Stimulated activated naive CD4-positive, alpha-beta T cell (primary cell): ENCODE measurements at regions not wholly inside any gene's neighbourhood (a gene's known extent, or its start where the extent isn't known, plus 50 kb on each side); places are given as distances from the start of the nearest gene placed in this dataset.

Experiments
- DNase-seq, 6 experiments: peaks; one replicate each; lab custom pipeline; 2025; lab: John Stamatoyannopoulos, UW

- no peak for DNase-seq
Observed at GRCh38 chr19:29292562-29292961, 79.6 kb upstream of the UQCRFS1 start.

DNA sequence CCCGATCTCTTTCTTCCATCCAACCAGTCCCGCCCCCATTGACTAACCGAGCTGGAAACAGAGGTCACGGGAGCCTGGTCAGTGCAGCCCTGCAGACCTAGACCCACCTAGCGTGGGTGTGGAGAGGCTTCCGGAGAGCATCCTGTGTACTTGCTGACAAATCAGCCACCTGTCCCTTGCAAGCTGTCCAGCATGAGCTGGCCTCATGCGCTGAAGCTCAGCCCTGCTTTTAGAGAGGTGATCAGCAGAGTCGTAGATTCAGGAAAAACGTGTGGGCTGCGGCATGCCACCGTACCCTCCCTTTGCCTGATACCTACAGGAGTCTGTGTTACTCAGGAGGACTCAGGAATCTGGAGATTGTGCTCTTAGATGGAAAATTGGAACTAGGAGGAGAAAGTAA is 80.3 kb upstream of the UQCRFS1 start:
- DNase-seq, result no peak

DNA sequence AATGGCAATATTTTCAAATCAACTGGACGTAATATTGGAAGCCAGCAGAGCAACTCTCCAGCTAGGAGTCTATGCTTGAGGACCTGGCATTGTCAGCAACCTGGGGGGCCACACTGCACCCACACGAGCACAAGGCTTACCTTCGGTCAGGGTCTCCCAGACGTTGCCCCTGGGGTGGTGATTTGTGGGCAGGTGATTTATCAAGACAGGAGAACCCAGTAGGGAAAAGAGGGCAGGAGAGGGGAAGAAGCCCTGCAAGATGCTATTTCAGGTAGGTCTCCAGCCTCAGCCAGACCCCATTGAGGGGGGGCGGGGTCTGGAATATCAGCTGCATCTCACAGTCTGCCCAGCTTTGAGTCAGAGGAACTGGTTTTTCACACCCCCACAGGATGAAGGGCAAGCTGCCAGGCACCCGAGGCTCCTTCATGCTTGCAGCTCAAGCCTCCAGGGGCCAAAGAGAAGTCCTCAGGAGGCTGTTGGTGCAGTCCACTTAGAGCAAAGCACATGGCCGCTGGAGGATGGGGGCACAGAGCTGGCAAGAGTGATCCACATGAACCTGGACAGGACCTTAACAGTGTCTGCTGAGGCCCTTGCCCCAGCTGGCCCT is 80.9 kb upstream of the UQCRFS1 start:
- DNase-seq, result no peak

DNA sequence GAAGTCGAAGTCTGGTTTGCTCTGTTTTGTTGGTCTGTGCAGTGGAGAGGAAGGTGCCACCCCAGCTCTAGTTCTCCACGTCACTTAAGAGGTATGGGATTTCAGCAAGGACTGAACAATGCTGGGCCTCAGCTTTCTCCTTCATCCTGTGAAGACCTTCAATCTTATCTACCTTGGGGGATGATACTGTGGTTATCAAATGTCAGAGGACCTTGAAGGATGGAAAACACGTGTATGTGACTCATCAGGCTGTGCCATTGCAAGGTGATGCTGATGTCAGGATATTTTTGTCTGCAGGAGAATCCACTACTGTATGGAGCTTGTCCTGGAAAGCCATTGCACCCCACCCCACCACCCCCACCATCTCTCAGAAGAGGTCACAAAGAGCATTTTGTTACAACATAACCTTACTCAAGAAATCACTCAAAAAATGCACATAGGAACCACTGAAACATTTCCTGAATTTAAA is 81.4 kb upstream of the UQCRFS1 start:
- no peak for DNase-seq

- no peak for DNase-seq
Observed at GRCh38 chr19:29295285-29295684, 82.3 kb upstream of the UQCRFS1 start.

DNA sequence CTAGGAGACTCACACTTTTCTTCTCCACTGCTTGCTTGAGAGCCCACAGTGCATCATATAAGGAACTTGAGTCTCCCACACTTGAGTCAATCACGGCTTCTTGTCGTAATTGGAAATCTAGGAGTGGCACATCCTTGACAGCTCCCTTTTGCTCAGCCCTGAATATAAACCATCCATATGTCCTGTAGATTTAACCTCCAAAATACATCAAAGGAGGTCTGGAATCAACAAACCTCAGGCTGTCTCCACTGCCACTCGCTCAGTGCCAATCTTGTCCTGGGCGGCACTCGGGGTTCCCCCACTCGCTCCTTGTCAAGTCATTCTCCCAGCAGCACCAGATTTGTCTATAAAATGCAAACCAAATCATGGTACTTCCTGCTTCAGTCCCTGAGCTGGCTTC is 84.4 kb upstream of the UQCRFS1 start:
- DNase-seq, result no peak

DNA sequence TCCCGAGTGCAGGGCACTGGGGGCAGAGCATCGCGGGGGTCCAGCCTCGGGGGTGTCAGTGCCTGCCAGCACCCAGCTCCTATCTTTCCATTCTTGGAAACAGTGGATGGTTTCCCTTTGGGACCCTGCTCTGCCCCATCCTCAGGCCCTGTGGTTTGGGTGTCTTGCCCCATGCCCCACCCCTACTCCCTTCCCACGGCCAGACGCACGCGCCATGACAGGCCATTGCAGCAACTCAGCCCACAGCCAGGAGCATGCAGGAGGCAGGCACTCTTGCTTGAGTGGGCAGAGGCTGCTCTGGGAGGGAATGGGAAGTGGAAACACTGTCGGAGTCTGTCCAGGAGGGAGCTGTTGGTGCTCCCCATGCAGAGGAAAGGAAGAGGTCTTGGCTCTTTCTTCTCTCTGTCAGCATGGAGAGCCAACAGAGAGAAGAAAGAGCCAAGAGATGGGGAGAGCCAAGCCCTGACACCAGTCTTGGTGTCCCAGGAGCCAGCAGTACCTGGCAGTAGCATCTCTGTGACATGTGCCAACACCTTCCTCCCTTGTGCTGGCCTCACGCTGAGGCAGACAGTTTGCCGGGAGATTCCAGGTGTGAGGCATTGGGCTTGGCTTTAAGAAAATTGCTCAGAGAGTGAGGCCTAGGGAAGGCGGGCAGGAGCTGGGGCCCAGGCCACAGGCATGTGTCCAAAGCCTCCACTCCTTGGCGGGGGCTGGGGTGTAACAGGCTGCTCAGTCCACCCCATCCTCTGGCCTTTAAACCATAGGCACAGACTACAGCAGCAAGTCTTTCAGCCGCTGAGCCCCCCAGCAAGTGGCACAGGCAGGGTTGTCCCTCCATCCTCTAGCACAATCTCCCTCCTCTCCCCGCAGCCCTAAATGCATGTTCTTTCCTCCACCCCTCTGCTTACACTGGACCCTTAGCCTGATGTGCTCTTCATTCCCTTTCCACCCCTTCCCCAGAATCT is 86.7 kb upstream of the UQCRFS1 start:
- no peak for DNase-seq

DNA sequence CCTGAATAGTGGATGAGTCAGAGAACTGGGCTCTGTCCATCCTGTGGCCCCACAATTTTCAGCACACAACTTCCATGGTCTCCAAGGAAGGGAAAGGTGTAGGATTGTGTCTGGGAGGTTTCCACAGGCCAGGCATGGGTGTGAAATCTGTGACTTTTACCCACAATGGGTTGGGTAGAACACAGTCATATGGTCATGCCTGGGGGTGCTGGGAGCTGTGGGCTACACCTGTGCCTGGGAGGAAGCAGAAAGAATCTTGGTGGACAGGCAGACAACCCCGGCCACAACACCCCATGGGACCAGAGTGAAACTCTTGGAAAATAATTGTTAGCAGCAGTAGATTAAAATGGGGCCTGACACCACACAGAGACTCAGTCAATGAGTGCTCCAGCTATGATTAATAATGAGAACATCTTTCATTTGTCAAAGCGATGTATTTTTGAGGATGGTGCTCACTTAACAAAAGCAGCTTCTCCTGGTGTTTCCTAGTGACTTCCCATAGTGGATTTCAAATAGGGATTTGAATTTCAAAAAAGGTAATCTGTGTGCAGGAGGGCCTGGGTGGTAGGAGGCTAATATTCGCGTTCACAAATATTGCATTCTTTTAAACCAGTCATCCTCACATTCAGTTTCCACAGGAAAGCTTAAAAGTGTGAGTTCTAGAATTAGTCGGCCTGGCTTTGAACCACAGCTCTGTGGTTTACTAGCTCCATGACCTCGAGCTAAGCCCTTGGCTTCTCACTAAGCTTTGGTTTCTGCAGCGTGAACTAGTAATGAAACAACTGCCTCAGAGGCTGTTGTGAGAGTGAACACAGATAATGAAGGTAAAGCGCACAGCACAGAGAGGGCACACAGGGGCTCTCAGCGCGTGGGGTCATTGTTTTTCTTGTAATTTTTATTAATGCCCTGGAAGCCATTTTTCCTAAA is 89.3 kb upstream of the UQCRFS1 start:
- no peak for DNase-seq

DNA sequence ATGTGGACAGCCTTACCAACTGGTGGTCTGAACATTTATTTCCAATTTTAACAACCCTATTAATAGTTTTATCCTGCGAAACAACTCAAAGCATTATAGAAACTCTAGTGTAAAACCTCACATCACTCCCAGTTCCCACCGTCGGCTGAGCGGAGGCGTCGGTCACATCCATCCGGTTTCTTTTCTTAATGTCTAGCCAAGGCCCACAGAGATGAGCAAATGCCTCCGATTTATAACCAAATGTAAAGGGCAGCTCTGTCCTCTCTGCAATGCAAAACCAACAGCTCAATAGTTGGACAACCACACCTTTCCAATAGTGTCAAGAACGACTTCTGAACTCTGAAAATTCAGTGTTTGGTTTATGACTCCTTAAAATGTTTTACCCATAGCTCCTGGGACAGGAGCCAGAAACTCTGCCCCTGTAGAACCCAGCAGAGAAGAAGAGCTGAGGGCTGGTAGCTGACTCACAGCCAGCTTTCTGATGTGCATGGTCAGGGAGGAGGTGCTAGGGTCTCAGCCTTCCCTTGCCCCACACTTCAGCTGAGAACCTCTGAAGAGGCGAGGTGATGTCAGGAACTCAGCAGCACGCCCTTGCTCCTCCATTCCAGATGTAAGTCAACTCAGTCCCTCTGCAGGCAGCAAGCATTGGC is 90.2 kb upstream of the UQCRFS1 start:
- no peak for DNase-seq

DNA sequence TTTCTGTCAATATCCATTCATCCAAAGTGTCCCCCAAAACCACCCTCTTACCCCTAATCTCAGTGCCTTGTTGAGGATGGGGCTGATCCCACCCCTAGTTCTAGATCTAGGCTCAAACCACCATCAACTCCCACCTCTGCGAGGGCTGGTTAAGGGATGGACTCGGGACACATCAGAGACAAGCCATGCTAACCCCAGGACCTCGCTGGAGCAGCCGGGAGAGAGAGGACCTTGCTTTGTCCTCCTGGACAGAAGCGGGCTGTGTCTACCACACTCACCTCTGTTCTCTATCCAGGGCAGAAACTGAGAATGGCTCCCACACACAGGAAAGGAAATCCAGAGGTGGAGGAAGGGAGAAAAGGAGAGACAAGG is 90.8 kb upstream of the UQCRFS1 start:
- DNase-seq, result no peak

- DNase-seq, result no peak
Observed at GRCh38 chr19:29305268-29305667, 92.3 kb upstream of the UQCRFS1 start.

DNA sequence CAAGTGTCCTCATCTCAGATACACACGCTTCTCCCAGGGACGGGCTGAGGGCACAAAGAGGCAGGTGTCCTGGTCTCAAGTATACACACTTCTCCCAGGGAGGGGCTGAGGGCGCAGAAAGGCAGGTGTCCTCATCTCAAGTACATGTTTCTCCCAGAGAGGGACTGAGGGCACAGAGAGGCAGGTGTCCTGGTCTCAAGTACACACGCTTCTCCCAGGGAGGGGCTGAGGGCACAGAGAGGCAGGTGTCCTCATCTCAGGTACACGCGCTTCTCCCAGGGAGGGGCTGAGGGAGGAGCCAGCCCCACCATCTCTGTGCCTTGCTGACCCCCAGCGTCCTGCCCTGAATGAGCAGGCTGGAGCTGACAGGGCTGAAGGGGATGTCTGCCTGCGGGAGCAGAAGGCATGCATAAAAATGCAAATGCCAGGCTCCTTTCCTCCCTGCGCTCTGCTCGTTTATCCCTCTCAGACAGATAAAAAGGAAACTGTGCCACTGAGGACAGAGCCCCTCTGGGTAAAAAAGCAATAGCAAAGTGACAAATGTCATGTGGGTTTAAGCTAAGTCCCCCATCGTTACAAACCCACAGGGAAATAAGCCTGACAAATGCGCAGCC is 96.1 kb upstream of the UQCRFS1 start:
- no peak for DNase-seq

DNA sequence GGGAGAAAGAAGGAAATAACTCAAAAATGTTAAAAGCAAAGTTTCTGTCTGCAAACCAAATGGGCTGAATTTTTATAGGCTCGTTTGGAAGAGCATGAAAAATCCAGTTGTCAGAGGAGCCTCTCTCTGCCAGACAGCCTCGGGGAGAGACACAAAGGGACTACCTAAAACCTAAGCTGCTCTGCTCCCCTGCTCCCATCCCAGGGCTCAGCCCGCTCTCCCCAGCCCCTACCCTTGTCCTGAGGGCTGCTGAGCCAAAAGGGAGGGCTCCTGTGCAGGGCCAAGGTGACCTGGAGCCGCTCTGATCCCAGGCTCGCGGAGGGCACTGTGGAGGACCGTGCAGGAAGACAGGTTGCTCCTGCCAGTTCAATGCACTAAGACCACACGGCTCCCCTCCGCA is 96.7 kb upstream of the UQCRFS1 start:
- DNase-seq, result no peak

DNA sequence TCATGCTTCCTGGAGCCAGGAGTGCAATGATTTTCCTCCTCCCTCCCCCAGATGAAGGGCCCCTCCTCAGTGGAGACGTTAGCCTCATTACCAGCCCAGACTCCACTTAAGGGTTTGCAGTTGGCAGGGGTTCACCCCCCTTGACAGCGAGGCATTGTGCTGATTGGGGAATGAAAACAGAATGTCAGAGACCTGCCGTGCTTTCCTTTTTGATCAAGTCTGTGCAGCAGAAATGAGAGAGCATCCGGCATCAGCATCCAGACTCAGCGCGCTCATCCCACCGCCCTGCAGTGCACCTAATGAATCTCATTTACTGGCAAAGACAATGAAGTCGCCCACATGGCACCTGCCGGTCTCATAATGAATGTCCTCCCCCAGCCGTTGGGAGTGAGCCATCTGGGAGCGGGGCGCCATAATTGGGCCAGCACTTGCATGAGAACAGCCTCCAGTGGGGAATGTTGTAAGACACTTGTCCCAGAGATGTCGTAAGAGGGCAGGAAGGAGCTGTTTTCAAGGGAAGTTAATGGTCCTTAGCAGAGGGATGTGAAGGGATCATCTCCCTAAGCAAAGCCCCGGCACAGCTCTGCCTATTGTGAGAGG is 98.3 kb upstream of the UQCRFS1 start:
- no peak for DNase-seq

GRCh38 chr19:29315556-29316190 is 102.7 kb upstream of the UQCRFS1 start:
- no peak for DNase-seq

DNA sequence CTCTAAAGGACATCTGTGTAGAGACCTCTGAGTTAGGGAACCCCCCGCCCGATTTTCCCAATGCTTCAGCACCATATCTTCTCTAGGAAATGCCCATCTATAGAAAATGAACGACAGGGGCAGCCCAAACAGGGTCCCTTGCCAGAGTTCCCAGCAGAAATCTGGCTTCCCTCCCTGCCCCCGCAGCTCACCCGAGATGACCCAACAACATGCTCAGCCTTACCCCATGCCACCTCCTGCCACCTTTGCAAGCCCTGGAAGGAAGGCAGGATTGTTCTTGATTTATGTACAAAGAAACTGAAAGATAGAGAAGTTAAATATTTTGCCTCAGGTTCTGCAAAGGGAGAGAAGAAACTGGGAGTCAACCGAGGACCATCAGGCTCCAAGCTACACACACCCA is 105.6 kb upstream of the UQCRFS1 start:
- DNase-seq, result no peak

DNA sequence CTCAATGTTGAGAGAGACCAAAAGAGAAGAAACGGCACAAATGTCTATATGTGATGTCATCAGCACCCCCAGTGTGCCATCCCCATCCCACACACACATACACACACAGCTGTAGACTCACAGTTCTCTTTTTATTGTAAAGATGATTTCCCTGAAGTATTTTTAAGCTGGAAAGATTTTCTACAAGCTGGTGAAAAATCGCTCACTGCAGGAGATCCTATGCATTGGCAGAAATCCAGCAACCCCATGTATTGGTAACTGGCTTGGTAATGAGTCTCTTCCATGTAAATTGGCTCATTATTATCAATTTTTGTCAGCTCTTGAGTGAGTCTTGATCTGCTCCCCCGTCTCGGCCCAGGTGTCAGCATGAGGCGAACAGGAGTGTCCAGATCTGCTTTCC is 107.1 kb upstream of the UQCRFS1 start:
- no peak for DNase-seq

GRCh38 chr19:29320618-29321017 is 107.7 kb upstream of the UQCRFS1 start:
- DNase-seq, result no peak

GRCh38 chr19:29321116-29321515 is 108.2 kb upstream of the UQCRFS1 start:
- DNase-seq, result no peak

GRCh38 chr19:29323021-29323430 is 110.1 kb upstream of the UQCRFS1 start:
- DNase-seq, result no peak
